ENCODE measurements at regions not wholly inside any gene's neighbourhood (a gene's known extent, or its start where the extent isn't known, plus 50 kb on each side); places are given as distances from the start of the nearest gene placed in this dataset.

DNA sequence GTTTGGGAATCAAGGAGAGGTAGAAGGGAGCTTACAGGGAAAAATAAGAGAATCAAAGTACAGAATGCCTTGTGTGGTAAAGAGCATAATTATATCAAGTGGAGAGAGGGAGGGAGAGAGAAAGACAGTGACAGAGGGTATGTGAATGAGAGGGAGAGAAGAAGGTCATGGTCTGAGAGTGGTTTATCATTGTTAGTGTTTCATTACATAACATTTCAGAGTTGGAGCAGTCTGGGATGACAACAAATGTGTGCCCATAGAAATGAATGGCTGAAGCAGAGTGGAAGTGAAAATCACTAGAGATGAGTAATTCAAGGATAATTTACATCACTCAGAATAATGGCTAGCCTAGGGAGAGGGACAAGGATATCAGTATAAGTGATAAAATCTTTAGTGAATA, 799.2 kb downstream of the TLE1 start:
- Histone ChIP-seq H2AFZ (no peak overlapping the region), H3F3A (ENCODE audit: insufficient read depth, low read depth) (no peaks in the 10 kb centered on the region), H3K27me3 (ENCODE audit: insufficient read depth, low read depth) (no peaks in the 10 kb centered on the region), H3K9me3 (ENCODE audit: insufficient read depth, low read depth) (peaks cover 2% of the 10 kb centered on the region; the same call in 1 of the 2 replicates), H3K4me2 (no peak overlapping the region), H3K36me3 (ENCODE audit: low read depth) (no peaks in the 10 kb centered on the region), H4K20me1 (ENCODE audit: insufficient read depth) (no peaks in the 10 kb centered on the region), H3K4me1 (replicated peaks; ENCODE audit: insufficient read depth) (no peaks in the 10 kb centered on the region), H3K27ac (no peak overlapping the region), H3K9me2 (ENCODE audit: insufficient read depth) (no peaks in the 10 kb centered on the region), H3K4me3 (no peak overlapping the region), H3K79me2 (ENCODE audit: low read depth) (no peaks in the 10 kb centered on the region)
- no peak for DNase-seq
- ChIA-PET CTCF (no interaction called here), POLR2A (ENCODE audit: unreplicated experiment) (no interaction called here)
- TF ChIP-seq, protein P1, sequence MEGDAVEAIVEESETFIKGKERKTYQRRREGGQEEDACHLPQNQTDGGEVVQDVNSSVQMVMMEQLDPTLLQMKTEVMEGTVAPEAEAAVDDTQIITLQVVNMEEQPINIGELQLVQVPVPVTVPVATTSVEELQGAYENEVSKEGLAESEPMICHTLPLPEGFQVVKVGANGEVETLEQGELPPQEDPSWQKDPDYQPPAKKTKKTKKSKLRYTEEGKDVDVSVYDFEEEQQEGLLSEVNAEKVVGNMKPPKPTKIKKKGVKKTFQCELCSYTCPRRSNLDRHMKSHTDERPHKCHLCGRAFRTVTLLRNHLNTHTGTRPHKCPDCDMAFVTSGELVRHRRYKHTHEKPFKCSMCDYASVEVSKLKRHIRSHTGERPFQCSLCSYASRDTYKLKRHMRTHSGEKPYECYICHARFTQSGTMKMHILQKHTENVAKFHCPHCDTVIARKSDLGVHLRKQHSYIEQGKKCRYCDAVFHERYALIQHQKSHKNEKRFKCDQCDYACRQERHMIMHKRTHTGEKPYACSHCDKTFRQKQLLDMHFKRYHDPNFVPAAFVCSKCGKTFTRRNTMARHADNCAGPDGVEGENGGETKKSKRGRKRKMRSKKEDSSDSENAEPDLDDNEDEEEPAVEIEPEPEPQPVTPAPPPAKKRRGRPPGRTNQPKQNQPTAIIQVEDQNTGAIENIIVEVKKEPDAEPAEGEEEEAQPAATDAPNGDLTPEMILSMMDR (conservative IDR thresholded peaks at IDR 0.05): no peak
- no peak for TF ChIP-seq EZH2 (IDR thresholded peaks at IDR 0.05; ENCODE audit: low read depth)
- BruUV-seq (replicated peaks): no TSS peak
- intact Hi-C loops (cut with micrococcal nuclease; ENCODE audit: unreplicated experiment): no loop called here

DNA sequence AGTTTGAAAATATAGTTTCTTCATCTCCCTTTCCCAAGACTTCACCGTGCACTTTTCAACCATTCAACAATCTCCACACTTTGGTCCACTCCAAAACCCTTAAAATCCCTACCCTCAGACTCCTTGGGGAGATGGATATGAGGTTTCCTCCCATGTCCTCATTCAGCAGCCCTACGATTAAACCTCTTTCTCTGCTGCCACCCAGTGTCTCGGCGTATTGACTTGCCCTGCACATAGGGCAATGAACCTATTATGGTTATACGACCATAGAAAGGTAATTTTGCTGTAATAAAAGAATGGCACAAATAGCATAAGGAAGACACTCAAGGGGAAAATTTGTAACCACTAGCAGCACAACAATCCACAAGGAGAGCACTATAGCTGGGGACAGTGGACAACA, 803.5 kb downstream of the TLE1 start:
- Histone ChIP-seq H4K20me1 (ENCODE audit: insufficient read depth) (no peaks in the 10 kb centered on the region), H2AFZ (no peak overlapping the region), H3K4me2 (no peak overlapping the region), H3K27ac (no peak overlapping the region), H3F3A (ENCODE audit: insufficient read depth, low read depth) (no peaks in the 10 kb centered on the region), H3K36me3 (ENCODE audit: low read depth) (no peaks in the 10 kb centered on the region), H3K9me3 (ENCODE audit: insufficient read depth, low read depth) (no peaks in the 10 kb centered on the region), H3K27me3 (ENCODE audit: insufficient read depth, low read depth) (no peaks in the 10 kb centered on the region), H3K4me3 (no peak overlapping the region), H3K79me2 (ENCODE audit: low read depth) (no peaks in the 10 kb centered on the region), H3K4me1 (replicated peaks; ENCODE audit: insufficient read depth) (no peaks in the 10 kb centered on the region), H3K9me2 (ENCODE audit: insufficient read depth) (no peaks in the 10 kb centered on the region)
- no peak for DNase-seq
- BruUV-seq (replicated peaks): no TSS peak
- no peak for TF ChIP-seq EZH2 (IDR thresholded peaks at IDR 0.05; ENCODE audit: low read depth)
- TF ChIP-seq, protein P1 (conservative IDR thresholded peaks at IDR 0.05): no peak
- ChIA-PET CTCF (no interaction called here), POLR2A (ENCODE audit: unreplicated experiment) (no interaction called here)
- intact Hi-C loops (cut with micrococcal nuclease; ENCODE audit: unreplicated experiment): no loop called here

DNA sequence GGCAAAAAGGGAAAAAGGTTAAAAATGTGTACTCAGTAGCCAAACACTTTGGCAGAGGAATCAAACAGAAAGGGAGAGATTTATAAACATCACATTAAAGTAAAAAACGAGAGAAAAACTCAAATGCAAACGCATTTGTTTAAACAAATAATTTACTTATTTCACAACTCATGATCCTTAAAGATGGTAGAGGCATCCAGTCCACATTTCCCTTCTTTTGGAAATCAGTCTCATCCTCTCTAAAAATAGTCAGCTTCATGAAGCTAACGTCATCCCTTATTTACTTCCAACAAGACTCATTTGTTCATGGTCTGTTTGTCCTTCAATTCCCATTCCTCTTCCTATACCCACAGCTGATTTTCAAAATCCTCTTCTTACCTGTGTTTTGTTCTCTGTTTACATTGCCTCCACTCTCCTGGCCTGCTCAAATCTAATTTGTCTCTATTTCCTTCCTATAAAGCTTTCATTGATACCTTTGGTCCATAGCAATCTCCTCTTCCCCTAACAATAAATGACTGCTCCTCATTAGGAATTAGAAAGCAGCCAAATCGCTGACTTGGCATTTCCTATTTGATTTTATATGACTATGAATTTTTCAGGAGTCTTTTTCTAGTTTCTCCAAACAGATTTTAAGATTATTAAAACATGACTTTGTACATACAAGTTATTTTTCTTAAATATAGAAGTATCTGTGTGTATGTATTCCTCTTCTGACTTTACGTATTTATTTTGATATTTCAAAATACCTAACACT, 805.3 kb downstream of the TLE1 start:
- Histone ChIP-seq H3K4me1 (replicated peaks; ENCODE audit: insufficient read depth) (no peaks in the 10 kb centered on the region), H3K27me3 (ENCODE audit: insufficient read depth, low read depth) (no peaks in the 10 kb centered on the region), H3K9me2 (ENCODE audit: insufficient read depth) (no peaks in the 10 kb centered on the region), H3K36me3 (ENCODE audit: low read depth) (no peaks in the 10 kb centered on the region), H3K9me3 (ENCODE audit: insufficient read depth, low read depth) (no peaks in the 10 kb centered on the region), H4K20me1 (ENCODE audit: insufficient read depth) (no peaks in the 10 kb centered on the region), H3K4me2 (no peak overlapping the region), H3K79me2 (ENCODE audit: low read depth) (no peaks in the 10 kb centered on the region), H2AFZ (no peak overlapping the region), H3F3A (ENCODE audit: insufficient read depth, low read depth) (no peaks in the 10 kb centered on the region), H3K4me3 (no peak overlapping the region), H3K27ac (no peak overlapping the region)
- no TSS peak for BruUV-seq (replicated peaks)
- DNase-seq: no peak
- TF ChIP-seq, protein P1 (conservative IDR thresholded peaks at IDR 0.05): no peak
- no peak for TF ChIP-seq EZH2 (IDR thresholded peaks at IDR 0.05; ENCODE audit: low read depth)
- intact Hi-C loops (cut with micrococcal nuclease; ENCODE audit: unreplicated experiment): no loop called here
- ChIA-PET POLR2A (ENCODE audit: unreplicated experiment) (no interaction called here), CTCF (no interaction called here)
